ENCODE measurements at regions not wholly inside any gene's neighbourhood (a gene's known extent, or its start where the extent isn't known, plus 50 kb on each side); places are given as distances from the start of the nearest gene placed in this dataset.

DNA sequence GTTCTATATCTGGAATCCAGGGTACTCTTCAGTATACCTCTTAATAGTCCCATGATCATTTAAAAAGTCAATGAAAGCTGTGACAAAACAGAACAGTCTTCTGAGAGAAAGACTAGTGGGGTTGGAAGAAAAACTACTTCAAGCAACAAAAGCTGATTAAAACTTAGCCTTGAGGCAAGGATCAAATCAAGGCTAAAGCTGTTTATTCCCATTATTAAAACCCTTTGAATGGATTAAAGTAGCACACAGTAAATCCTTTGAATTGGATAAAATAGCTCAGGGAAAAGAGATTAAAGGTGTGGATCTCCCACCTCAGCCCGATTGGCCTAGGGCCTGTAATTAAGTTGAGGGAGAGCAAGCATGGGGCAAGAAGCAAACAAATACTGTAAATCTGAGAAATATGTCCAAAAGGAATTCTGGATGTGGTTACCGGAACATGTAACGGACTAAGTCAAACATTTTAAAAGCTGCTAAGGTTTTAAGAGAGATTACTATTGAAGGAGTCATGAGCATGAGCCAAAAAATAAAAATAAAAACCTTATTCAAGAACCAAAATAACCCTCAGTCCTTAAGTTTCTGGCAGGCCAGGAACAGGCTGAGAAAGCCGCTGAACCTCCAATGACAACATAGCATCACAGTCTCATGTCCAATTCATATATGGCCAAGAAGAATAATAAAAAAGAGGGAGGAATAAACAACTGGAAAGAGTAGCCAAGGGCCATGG is 257.3 kb upstream of the NEIL3 start:
- DNase-seq: no peak

DNA sequence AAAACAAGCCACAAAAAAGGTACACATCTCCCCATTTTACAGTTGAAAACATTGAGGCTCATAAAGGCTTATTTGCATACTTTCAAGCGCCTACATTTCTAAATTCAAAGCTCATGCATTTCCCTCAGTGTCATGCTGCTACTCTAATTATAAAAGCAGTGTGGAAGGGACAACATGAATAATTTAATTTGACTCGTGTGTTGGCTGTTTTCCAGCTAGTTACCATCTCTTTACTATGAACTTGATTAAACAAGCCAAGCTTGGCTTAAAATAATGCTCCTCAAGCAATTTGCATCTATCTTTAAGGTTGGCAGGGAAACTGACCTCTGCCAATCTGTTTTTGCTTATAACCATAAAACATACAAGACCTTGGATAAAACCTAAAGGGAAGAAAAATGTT is 252.5 kb upstream of the NEIL3 start:
- DNase-seq: no peak

DNA sequence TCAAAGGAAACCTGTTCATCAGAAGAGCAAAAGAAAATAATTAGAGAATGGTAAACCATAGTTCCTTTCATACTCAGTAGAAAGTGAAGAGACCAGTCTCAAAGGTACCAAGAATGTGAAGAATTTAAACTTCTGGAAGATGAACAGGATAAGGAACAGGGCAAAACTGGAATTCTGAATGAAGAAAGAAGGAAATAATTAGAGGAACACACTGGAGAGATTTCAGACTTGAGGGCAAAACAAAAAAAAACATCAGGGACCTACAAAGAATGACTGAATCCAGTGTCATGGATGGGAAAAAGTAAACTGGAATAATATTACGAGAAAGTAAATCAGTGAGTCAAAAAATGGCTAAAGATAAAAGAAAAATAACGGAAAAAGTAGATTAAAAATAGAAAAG is 245.6 kb upstream of the NEIL3 start:
- no peak for DNase-seq

DNA sequence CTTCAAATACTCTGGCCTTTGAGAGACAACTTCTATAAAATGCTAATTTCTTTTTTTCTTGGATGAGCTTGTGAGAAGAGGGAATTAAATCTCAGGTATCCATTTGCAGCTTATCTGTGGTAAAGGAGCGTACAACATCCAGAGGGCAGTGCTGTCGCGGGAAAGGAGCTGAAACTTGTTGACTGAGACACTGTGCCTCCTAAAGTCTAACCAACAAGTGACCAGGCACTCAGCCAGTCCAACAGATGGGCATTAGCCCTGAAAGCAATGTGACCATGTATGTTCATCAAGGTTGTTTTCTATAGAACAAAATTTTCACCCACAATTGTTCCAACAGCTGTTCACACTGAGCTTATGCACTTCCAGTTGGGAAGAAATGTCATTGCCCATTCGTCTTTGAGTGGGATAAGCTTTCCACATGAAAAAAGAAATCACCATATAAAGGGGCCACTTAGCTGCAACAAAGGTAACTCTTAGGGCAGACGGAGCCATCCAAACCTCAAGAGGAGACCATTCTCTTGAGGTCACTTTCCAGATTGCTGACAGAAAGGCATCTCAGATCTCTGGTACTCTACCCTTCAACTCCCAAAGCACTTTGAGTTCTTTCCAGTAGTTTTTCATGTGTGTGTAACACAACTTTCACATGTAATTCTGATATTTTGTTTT is 244.8 kb upstream of the NEIL3 start:
- DNase-seq: no peak

DNA sequence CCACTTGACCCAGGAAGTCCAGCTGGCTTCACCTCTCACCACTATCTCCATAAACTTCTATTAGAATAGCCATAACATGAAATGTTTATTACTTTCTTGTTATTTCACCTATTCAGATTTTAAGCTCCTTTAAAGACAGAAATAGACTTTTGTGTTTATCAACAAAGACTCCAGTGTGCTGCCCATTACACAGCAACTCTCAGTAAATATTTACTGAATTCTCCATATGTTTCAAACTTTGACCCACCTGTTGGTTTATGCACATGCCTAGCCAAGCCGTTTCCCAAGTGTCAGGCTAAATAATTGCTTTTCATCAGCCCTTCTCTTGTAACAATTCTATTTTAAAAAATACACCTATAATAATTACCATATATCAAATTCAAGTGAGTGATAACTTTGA is 242.9 kb upstream of the NEIL3 start:
- no peak for DNase-seq

DNA sequence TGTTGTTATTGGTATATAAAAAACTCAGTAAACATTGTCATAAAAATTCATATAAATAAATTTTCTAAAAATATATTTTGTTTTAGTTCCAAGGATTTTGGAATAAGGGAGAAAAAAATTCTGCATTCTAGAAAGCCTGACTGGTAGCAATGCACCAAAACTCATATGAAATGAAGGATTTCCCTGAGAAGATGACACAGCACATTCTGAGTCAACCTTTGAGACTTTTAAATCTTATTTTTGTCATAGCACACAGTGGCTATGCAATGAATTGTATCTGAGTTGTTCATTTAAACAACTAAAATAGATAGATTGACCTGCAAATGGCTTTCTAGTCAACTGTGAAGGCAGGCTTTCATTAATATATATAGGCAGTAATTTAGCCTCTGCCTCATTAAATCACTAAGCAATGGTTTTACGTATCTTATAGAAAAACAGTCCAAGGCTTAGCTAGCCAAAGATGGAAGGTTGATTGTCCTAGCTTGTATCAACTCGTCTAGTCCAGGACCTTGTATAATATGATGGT is 239.1 kb upstream of the NEIL3 start:
- DNase-seq: no peak

DNA sequence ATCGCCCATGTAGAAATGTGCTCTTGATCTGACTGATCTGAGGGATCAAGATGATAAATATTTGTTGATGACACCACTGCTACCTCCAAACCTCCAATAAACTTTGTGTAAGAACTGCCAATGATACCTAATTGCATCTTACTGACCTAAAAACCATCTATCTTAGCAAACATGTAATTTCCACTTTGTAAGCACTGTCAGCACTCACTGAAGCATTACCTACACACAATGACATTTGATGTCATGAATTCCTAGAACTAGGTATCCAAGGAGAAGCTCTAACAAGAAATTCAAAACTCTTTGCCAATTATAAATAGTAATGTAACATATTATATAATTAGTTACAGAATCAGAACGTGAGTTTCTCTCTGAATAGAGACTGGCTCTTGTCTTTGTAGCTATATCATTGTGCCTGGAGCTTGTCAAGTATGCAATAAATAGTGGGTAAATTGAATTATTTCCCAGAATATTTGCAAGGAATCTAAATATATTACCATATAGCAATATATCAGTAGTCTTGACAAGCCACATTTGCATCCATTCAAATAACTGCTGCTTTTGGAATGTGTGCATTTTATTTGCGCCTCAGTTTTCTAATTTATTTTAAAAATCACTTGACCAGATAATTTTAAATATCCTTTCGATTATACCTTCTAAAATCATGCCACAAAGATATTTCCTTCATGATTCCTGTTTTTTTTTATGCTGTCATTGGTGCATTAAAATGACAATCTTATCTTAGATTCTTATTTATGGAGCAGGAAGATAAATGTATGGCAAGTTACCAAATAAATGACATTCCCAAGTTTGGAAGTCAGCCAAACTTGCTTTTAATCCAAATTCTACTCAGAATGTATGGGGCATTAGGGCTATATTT is 232.3 kb upstream of the NEIL3 start:
- no peak for DNase-seq

DNA sequence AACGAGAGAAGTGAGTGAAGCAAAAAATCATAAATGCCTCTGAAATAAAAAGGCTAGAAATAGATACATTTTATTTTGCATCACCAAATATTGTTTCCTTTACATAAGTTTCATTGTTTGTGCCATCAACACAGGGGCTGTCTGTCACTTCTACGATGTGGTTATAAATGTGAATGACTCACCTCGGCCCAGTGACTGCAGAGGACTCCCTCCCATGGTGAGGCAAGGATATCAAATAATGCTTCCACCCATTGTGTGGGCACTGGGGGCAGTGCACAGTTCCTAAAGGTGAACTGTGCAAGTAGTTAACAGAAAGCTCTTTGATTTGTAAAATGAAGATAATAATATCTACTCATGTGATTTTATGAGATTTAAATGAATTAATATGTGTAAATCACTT is 230.3 kb upstream of the NEIL3 start:
- DNase-seq: no peak

DNA sequence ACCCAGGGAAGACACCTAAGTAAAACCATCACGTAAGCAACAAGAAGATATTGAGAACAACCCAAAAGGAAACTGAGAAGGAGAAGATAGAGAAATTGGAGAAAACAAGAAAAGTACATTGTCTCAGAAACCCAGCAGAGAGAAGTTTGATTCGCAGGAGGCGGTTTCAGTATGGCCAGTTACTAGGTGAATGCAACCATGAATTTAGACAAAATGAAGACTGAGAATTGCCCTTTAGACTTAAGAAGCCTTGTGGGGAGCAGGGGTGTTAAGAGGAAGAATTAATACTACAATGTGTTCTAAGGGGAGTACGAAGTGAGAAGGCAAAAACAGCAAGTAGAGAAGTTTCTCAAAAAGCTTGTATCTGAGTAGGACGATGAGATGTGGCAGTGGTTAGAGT is 229.3 kb upstream of the NEIL3 start:
- no peak for DNase-seq

DNA sequence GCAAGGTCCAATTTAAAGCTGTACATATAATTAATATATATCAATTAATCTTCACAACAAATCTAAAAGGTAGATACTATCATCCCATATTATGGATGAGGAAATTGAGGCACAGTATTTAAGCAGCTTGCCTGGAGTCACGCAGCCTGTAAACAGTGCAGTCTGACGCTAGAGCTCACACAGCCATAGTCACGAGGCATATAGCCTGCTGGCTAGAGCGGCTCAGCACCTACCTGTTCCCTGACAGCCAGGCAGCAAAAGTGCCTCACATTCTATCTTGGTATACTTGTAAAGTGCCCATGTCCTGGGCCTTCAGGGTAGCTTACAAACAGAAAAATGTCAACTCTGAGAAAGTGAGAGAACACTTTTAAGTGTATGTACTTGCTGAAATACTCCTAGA is 222.6 kb upstream of the NEIL3 start:
- DNase-seq: no peak

DNA sequence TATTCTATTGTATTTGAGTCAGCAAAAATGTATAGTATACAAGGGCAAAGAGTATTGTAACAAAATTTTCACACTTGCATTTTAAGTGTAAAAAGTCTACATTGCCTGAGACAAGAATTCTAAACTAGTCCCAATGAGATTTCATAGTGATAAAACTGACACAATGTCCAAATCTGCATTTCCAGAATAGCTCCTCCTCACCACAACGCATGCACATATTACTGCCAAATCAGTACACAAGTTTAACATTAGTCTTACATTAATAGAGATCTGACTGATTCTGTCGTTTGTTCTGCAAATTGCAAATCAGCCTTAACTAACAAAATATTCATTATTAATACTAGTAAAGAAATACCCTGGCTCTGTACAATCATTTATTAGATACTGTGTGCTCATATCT is 222.2 kb upstream of the NEIL3 start:
- no peak for DNase-seq

DNA sequence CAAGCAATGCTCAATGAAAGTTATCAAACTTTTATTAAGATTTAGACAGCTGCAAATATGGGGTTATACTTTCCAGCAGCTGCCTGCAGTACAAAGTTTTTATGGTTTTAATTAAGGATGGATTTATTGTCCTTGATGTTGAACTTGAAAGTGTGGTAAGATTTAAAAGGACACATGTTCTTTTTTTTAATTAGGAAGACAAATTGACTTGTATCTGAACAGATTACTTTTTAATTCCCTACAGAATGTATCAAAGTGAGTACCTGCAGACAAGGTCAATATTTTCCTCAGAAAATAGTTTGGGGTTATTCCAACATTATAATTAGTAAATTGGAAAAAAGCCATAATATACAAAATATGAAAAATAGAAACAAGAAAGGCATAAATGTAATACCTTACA is 218.2 kb upstream of the NEIL3 start:
- DNase-seq: no peak

DNA sequence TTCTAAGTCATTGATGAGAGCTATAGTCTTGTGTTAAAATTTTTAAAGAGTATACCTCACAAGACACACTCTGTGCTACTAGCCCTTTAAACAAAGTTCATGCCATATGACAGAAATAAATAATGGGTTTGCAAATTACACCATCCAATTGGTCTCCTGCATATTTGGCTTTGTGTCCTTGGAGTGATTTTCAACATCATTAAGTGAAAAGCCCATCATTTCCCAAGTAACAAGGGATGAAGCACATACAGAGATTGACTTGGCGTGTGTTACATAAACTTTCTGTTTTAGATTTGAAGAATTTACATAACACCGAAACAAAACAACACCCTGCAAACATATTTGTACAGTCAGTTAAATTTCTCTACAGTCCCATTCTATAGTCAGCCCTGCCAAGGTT is 216.9 kb upstream of the NEIL3 start:
- no peak for DNase-seq

DNA sequence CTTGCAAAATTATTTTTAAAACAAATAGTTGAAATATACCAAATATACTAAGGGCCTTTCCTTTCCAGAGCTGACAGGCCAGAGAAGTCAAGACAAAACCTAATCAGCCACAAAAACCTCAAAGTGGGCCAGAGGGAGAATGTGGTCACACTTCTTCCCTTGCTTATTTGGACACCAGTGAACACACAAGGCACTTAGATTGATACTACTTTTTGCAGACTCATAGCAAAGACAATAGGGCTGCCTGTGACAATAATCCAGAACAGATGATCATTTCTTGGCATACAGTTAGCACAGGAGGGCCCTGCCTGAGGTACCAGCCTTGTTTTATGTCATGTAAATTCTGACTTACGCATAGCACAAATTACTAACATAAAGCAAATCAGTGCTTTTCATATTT is 215.7 kb upstream of the NEIL3 start:
- no peak for DNase-seq

DNA sequence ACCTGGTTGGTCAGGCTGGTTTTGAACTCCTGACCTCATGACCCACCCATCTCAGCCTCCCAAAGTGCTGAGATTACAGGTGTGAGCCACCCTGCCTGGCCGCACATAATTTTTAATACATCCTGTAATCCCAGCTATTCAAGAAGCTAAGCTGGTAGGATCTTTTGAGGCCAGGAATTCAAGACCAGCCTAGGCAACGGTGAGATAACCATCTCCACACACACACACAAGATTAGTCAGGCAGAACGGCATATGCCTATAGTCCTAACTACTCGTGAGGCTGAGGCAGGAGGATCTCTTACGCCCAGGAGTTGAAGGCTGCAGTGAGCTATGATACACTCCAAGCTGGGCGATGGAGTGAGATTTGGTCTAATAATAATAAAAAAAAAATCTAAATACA is 212.4 kb upstream of the NEIL3 start:
- DNase-seq: no peak

DNA sequence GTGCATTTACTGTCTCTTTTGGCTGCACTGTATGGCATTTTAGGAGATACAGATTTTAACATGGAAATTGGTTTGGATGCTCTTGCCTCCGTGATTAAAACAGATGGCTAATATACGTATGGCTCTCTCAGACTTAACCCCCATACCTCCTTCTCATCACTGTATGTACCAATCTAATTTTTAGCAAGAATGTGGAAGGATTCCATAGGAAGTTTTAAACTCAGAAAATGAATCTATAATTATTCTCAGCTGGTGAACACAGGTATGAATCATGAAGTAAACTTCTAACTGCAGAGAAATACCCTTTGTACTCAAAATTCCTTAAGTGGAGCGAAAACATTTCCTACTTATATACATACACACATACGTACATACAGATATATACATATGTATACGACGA is 210.5 kb upstream of the NEIL3 start:
- DNase-seq: no peak

DNA sequence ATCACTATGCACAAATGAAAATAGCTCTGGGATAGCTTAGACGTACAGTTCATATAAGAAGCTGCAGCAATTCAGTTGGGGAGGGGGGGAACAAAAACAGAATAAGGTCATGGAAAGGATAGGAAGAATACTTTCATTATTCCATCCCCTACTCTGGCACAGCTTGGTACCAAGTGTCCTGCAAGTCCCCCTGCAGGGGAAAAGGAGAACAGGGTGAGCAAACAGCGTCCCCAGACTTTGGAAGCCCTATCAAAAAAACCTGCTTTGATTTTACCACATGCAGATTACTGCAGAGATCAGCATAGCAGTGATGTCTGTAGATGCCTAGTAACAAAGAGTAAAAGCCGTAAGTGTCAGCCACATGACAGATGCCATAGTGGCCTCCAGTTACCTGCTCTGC is 209.4 kb upstream of the NEIL3 start:
- DNase-seq: no peak

DNA sequence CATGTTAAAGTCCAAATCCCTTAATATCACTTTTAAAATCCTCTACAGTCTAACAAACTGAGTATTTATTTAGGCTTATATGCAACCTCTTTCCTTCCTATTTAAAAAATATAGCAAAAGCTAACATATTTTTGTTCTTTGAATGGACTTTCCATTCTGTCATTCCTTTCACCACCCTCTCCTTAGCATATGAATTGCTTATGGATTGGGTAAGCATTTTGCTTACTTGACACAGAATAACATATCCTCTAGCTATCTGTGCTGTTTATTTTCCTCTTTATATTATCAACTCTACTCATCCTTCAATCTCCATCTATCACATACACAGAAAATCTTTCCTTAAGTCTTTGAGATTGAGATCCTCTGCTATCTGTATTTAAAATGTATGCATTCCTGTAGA is 206.1 kb upstream of the NEIL3 start:
- DNase-seq: no peak

DNA sequence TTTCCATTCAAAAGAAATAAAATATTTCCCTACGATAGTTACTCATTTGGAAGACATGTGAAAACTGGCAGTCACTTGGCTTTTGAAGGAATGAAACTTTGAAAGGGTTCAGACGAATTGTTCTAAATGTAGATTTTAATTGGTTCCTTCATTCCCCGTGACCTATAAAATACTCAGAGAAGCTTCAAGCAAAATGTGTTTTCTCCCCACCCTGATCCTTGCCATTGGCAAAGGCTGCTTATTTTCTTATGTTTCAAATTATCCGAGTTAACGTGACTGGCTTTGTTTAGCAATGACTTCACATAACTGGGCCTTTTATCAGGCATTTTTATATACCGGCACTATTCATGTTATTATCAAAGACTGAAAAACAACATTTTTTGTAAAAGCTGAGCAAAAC is 204.1 kb upstream of the NEIL3 start:
- DNase-seq: no peak

DNA sequence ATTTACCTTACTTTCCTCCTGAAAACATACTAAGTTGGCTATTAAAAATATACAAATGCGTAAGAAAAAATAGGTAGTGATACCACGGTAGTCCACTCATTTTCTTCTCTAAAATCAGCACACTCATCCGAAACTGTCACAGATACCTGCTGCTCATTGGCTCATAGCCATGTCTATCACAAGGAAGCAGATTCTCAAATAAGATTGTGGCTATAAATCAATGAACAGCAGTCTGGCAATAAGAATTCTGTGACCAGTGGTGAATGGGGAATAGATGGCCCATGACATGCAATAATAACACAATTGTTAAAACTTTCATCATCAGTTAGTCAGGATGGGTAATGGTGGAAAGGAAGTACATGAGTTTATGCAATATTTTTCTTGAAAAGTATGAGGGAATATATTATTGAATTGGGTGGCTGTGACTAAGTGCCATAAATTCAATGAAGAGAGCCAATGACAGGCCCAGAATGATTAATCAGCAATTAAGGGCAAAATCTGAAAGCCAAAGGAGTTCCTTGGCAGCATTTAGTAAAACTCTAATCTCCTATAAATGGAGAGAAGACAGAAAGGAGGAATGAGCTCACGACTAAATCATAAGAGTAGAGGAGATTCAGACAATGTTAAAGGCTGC is 202.3 kb upstream of the NEIL3 start:
- DNase-seq: peak; percentile 34

DNA sequence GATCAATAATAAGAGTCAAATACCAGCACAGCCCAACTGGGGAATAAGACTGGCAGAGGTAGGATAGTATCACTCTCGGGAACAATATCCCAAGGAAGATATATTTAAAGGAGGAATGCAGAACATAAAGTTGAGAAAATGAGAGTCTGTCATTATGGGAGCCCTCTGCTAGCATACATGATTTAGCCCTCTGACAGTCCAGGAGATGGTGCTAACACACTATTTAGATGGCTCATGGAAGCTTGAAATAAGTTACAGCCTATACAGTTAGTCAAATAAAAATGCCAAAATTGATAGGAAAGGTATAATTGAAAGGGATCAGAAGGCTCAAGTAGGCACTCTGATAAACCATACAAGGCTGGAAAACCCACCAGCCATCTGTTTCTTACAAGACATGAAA is 201.0 kb upstream of the NEIL3 start:
- peak; percentile 49 for DNase-seq

DNA sequence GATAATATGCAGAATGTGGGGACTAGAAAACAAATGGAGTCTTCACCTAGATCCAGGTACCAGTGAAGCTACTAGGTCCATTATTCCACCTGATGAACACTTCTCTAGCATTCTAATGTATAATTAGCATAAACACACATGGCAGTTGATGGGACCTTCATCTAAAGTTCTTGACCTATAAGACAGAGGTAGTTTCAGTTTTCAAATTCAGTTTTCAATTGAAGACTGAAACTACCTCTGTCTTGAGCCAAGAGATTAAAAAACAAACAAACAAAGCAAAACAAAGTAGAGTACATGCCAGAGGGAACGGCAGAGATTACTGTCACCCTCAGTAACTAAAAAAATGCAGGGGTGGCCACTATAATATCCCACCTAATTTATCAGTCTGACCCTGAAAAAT is 199.9 kb upstream of the NEIL3 start:
- DNase-seq: no peak

DNA sequence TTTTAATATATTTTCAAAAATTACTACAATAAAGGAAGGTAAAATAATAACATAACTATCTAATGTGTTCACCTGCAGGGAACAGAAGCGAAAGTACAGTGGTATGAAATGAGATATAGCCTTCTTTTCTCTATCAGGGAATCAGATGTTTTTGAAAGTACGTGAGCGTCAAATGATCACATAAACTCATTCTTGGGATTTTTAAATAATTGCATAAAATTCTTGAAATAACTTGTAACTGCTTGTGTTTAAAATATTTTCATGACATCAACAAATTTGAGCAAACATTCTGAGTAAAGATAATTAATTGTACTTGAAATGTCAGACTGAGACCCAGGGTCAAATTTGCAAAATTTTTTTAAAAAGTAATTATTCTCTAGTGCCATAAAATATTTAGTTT is 193.5 kb upstream of the NEIL3 start:
- DNase-seq: peak; percentile 68
